Endodermal cell (in vitro differentiated cells): ENCODE measurements at regions not wholly inside any gene's neighbourhood (a gene's known extent, or its start where the extent isn't known, plus 50 kb on each side); places are given as distances from the start of the nearest gene placed in this dataset.

ENCODE experiments used
- DNase-seq: peaks from one replicate; pipeline ENCODE4 v3.0.0-alpha.2; 2017
- H3K27ac ChIP-seq: 2 replicates; pipeline ENCODE4 v1.5.1; 2013; ENCODE audit warnings: mild to moderate bottlenecking, low read depth, low read length, moderate library complexity
- H3K27me3 ChIP-seq: 2 replicates; pipeline ENCODE4 v1.6.1; 2013; ENCODE audit warnings: mild to moderate bottlenecking, low read length, moderate library complexity; ENCODE audit not compliant: insufficient read depth, control insufficient read depth, poor library complexity, severe bottlenecking
- H3K36me3 ChIP-seq: 2 replicates; pipeline ENCODE4 v1.7.0; 2013; ENCODE audit warnings: mild to moderate bottlenecking, low read length, moderate library complexity; ENCODE audit not compliant: control insufficient read depth, insufficient read depth
- H3K4me1 ChIP-seq: one replicate; pipeline ENCODE4 v1.7.0; 2013; ENCODE audit warnings: low read length; ENCODE audit not compliant: control insufficient read depth, insufficient read depth
- H3K4me3 ChIP-seq: 2 replicates; pipeline ENCODE4 v1.5.1; 2013; ENCODE audit warnings: mild to moderate bottlenecking, low read length, moderate library complexity
- H3K9ac ChIP-seq: 2 replicates; pipeline ENCODE4 v1.6.1; 2013; ENCODE audit warnings: mild to moderate bottlenecking, low read length, moderate library complexity; ENCODE audit not compliant: poor library complexity, severe bottlenecking; ENCODE audit errors: extremely low read depth
- H3K9me3 ChIP-seq: 2 replicates; pipeline ENCODE4 v1.6.1; 2013; ENCODE audit warnings: mild to moderate bottlenecking, low read length, moderate library complexity; ENCODE audit not compliant: control insufficient read depth
- H3K27ac Mint-ChIP-seq: 2 replicates; pipeline ENCODE4 v1.8.0; 2020; ENCODE audit warnings: mixed read lengths
- H3K27me3 Mint-ChIP-seq: 2 replicates; pipeline ENCODE4 v1.8.0; 2021; ENCODE audit warnings: mild to moderate bottlenecking, mixed read lengths; ENCODE audit not compliant: insufficient read depth
- H3K36me3 Mint-ChIP-seq: 2 replicates; pipeline ENCODE4 v1.8.0; 2020; ENCODE audit warnings: low read depth, mixed read lengths
- H3K4me1 Mint-ChIP-seq: 2 replicates; pipeline ENCODE4 v1.8.0; 2020; ENCODE audit warnings: mixed read lengths
- H3K4me3 Mint-ChIP-seq: 2 replicates; pipeline ENCODE4 v1.8.0; 2020; ENCODE audit warnings: mild to moderate bottlenecking, moderate library complexity, mixed read lengths
- H3K9me3 Mint-ChIP-seq: 2 replicates; pipeline ENCODE4 v1.8.0; 2020; ENCODE audit warnings: mild to moderate bottlenecking, mixed read lengths
- CTCF ChIP-seq: fragments of 200-600 bp; sonication (generic); conservative IDR thresholded peaks from 2 replicates; pipeline ENCODE4 v1.5.0; 2021; ENCODE audit warnings: antibody characterized with exemption, mild to moderate bottlenecking
- WGBS, 2 experiments: methylation state at CpG; one replicate each; pipeline versions ENCODE4 v1.1.5 to v1.1.7; 2013; ENCODE audit warnings: missing lambda C conversion rate in 2 of 2, mixed read lengths in 1 of 2; ENCODE audit not compliant: insufficient coverage in 1 of 2, insufficient read length in 1 of 2; 5-methylcytosine and 5-hydroxymethylcytosine counted together

GRCh38 chr1:34433099-34433498 is 256.4 kb downstream of the C1orf94 start:
- no peak overlapping the region for H3K27ac ChIP-seq
- no peak overlapping the region for H3K9ac ChIP-seq
- 90 to 91% methylated on average over 4 to 5 of the region's 5 CpGs for WGBS, 2 experiments
- Mint-ChIP-seq H3K27ac (no peak overlapping the region), H3K9me3 (no peaks in the 10 kb centered on the region), H3K27me3 (peaks cover 28% of the 10 kb centered on the region), H3K4me1 (no peaks in the 10 kb centered on the region), H3K36me3 (no peaks in the 10 kb centered on the region), H3K4me3 (no peak overlapping the region)
- no peaks in the 10 kb centered on the region for H3K9me3 ChIP-seq
- no peaks in the 10 kb centered on the region for H3K36me3 ChIP-seq
- no peaks in the 10 kb centered on the region for H3K4me1 ChIP-seq
- peaks cover 21% of the 10 kb centered on the region for H3K27me3 ChIP-seq
- no peak overlapping the region for H3K4me3 ChIP-seq
- no peak for DNase-seq
- no peak for TF ChIP-seq CTCF

GRCh38 chr1:34436836-34437235 is 260.1 kb downstream of the C1orf94 start:
- Histone ChIP-seq H3K4me3 (no peak overlapping the region), H3K27me3 (peaks cover 21% of the 10 kb centered on the region), H3K9me3 (no peaks in the 10 kb centered on the region), H3K4me1 (no peaks in the 10 kb centered on the region), H3K27ac (no peak overlapping the region), H3K9ac (no peak overlapping the region), H3K36me3 (no peaks in the 10 kb centered on the region)
- TF ChIP-seq CTCF, result no peak
- Mint-ChIP-seq H3K27me3 (peaks cover 25% of the 10 kb centered on the region), H3K4me3 (no peak overlapping the region), H3K27ac (no peak overlapping the region), H3K36me3 (no peaks in the 10 kb centered on the region), H3K4me1 (no peaks in the 10 kb centered on the region), H3K9me3 (no peaks in the 10 kb centered on the region)
- no peak for DNase-seq
- WGBS, 2 experiments, result 89 to 97% methylated on average over 3 of the region's 3 CpGs

- no peak overlapping the region for H3K4me3 ChIP-seq
- WGBS, 2 experiments, result 41 to 87% methylated on average over 3 to 19 of the region's 19 CpGs
- no peaks in the 10 kb centered on the region for H3K4me1 Mint-ChIP-seq
- no peaks in the 10 kb centered on the region for H3K4me1 ChIP-seq
- no peak for TF ChIP-seq CTCF
- no peak for DNase-seq
- H3K27me3 ChIP-seq, result peaks cover 13% of the 10 kb centered on the region
- no peaks in the 10 kb centered on the region for H3K36me3 ChIP-seq
- H3K27ac ChIP-seq, result peak overlapping the region; percentile 44
- H3K36me3 Mint-ChIP-seq, result no peaks in the 10 kb centered on the region
- H3K27ac Mint-ChIP-seq, result no peak overlapping the region
- H3K4me3 Mint-ChIP-seq, result no peak overlapping the region
- no peaks in the 10 kb centered on the region for H3K9me3 ChIP-seq
- H3K27me3 Mint-ChIP-seq, result peaks cover 22% of the 10 kb centered on the region
- H3K9ac ChIP-seq, result no peak overlapping the region
- H3K9me3 Mint-ChIP-seq, result no peaks in the 10 kb centered on the region
Observed at GRCh38 chr1:34441259-34442069, 264.8 kb downstream of the C1orf94 start.
